ENCODE measurements at regions not wholly inside any gene's neighbourhood (a gene's known extent, or its start where the extent isn't known, plus 50 kb on each side); places are given as distances from the start of the nearest gene placed in this dataset.

GRCh38 chr4:125676156-125676555 is 361.4 kb downstream of the FAT4 start (continued):
- TF ChIP-seq KAT2A (conservative IDR thresholded peaks at IDR 0.05; ENCODE audit: control insufficient read depth, low read depth, low read length), result no peak
- no peak for TF ChIP-seq MYC (IDR thresholded peaks at IDR 0.05; ENCODE audit: insufficient read depth, insufficient read length, insufficient replicate concordance, low read length, severe bottlenecking)
- no peak for TF ChIP-seq ATF2 (IDR thresholded peaks at IDR 0.05; ENCODE audit: low read length)
- no peak for TF ChIP-seq PKNOX1 (IDR thresholded peaks at IDR 0.05)

- FAIRE-seq (no peak), ATAC-seq (no peak), DNase-seq (ENCODE audit: low read depth, low spot score) (no peak)
- in situ Hi-C loops (cut with MboI), result no loop called here
- ChIA-PET CTCF (no interaction called here), RAD21 (ENCODE audit: unreplicated experiment) (no interaction called here), SMC1A (ENCODE audit: uncharacterized antibody, unreplicated experiment) (no interaction called here), POLR2A (interaction anchor here (0.7 kb wide), 1 partner anchor 1291 kb away, joined by 3 read pairs; no protein-coding TSS in a partner anchor)
- Histone ChIP-seq H3K4me3 (no peak overlapping the region), H4K20me1 (ENCODE audit: control insufficient read depth, insufficient read depth) (no peaks in the 10 kb centered on the region), H3K27me3 (replicated peaks in 1 of 2; ENCODE audit: control insufficient read depth in 2 of 2, insufficient read depth in 2 of 2, low read length in 1 of 2) (no peaks in the 10 kb centered on the region), H3K4me1 (ENCODE audit: control insufficient read depth, insufficient read depth, low read length) (no peaks in the 10 kb centered on the region), H2AFZ (ENCODE audit: control insufficient read depth, low read depth, low read length) (no peak overlapping the region), H3K4me2 (ENCODE audit: control insufficient read depth, insufficient read depth) (no peak overlapping the region), H3K9ac (ENCODE audit: control insufficient read depth, insufficient read depth, low read length) (no peak overlapping the region), H3K27ac (ENCODE audit: control insufficient read depth, insufficient read depth) (no peak overlapping the region), H3K79me2 (ENCODE audit: control insufficient read depth, insufficient read depth, low read length) (no peaks in the 10 kb centered on the region), H3K36me3 (ENCODE audit: control insufficient read depth in 2 of 2, insufficient read depth in 2 of 2, low read length in 1 of 2) (no peaks in the 10 kb centered on the region), H3K9me3 (replicated peaks; ENCODE audit: control insufficient read depth, insufficient read depth, low read length) (no peaks in the 10 kb centered on the region)
- 60% methylated on average over 12 of the region's 12 CpGs for WGBS (ENCODE audit: insufficient coverage, insufficient replicate concordance, low lambda C conversion rate, missing lambda C conversion rate)
- BruUV-seq (replicated peaks), result no TSS peak
- intact Hi-C loops (cut with micrococcal nuclease; ENCODE audit: unreplicated experiment), result no loop called here
- TF ChIP-seq POLR2AphosphoS5 (IDR thresholded peaks at IDR 0.05; ENCODE audit: low read length) (no peak), PAX5 (IDR thresholded peaks at IDR 0.05; ENCODE audit: borderline replicate concordance, low read depth, low read length) (no peak), ATF2 (IDR thresholded peaks at IDR 0.05; ENCODE audit: low read length) (no peak), SMARCA5 (IDR thresholded peaks at IDR 0.05) (no peak), MEF2B (IDR thresholded peaks at IDR 0.05; ENCODE audit: partially characterized antibody, poor library complexity, severe bottlenecking) (no peak), ZNF592 (IDR thresholded peaks at IDR 0.05) (no peak), SMC3 (IDR thresholded peaks at IDR 0.05; ENCODE audit: borderline replicate concordance, low read length) (no peak), MYC (IDR thresholded peaks at IDR 0.05; ENCODE audit: insufficient read depth, insufficient read length, insufficient replicate concordance, low read length, severe bottlenecking) (no peak)
These were observed 361.8 kb downstream of the FAT4 start for GRCh38 chr4:125676583-125676982.
